DND-41 (cell line): ENCODE measurements at regions not wholly inside any gene's neighbourhood (a gene's known extent, or its start where the extent isn't known, plus 50 kb on each side); places are given as distances from the start of the nearest gene placed in this dataset.

ENCODE experiments used
- ATAC-seq: fragments of 200-7000 bp; cut with Tn5 transposase; 3 replicates; pipeline ENCODE4 v1.9.1; 2021; ENCODE audit warnings: low read depth; ENCODE audit not compliant: insufficient read depth
- DNase-seq: peaks from one replicate; pipeline ENCODE4 v3.0.0-alpha.2; 2020
- H2AFZ ChIP-seq: 2 replicates; pipeline ENCODE4 v1.6.0; 2012; ENCODE audit warnings: low read depth, low read length
- H3K27ac ChIP-seq: 2 replicates; pipeline ENCODE4 v1.5.1; 2012; ENCODE audit warnings: low read length, inconsistent platforms
- H3K27me3 ChIP-seq: fragments of 200-600 bp; sonication (generic); 2 replicates; pipeline ENCODE4 v1.6.0; 2012; ENCODE audit warnings: low read length, mild to moderate bottlenecking, inconsistent platforms; ENCODE audit not compliant: insufficient read depth, poor library complexity
- H3K36me3 ChIP-seq: 2 replicates; pipeline ENCODE4 v1.5.1; 2012; ENCODE audit warnings: low read length, inconsistent platforms; ENCODE audit not compliant: insufficient read depth
- H3K4me1 ChIP-seq: 2 replicates; pipeline ENCODE4 v1.5.1; 2012; ENCODE audit warnings: mild to moderate bottlenecking, low read length; ENCODE audit not compliant: insufficient read depth
- H3K4me2 ChIP-seq: 2 replicates; pipeline ENCODE4 v1.6.0; 2012; ENCODE audit warnings: mild to moderate bottlenecking, moderate library complexity, low read length, inconsistent platforms; ENCODE audit not compliant: insufficient read depth
- H3K4me3 ChIP-seq, 2 experiments: fragments of 200-600 bp in 1 of 2; shearing (Covaris generic) in 1 of 2; 2 replicates each; pipeline ENCODE4 v1.5.1; 2012 to 2016; ENCODE audit warnings: inconsistent platforms in 2 of 2, low read length in 2 of 2, mild to moderate bottlenecking in 2 of 2, low read depth in 1 of 2, moderate library complexity in 1 of 2
- H3K79me2 ChIP-seq: 2 replicates; pipeline ENCODE4 v1.6.0; 2012; ENCODE audit warnings: low read length, inconsistent platforms; ENCODE audit not compliant: insufficient read depth
- H3K9ac ChIP-seq: 2 replicates; pipeline ENCODE4 v1.6.0; 2012; ENCODE audit warnings: low read depth, mild to moderate bottlenecking, inconsistent platforms, low read length, moderate library complexity
- H3K9me3 ChIP-seq: 2 replicates; pipeline ENCODE4 v1.5.1; 2012; ENCODE audit warnings: low read length, moderate library complexity, mild to moderate bottlenecking, inconsistent platforms; ENCODE audit not compliant: insufficient read depth, severe bottlenecking
- H4K20me1 ChIP-seq: 2 replicates; pipeline ENCODE4 v1.6.0; 2012; ENCODE audit warnings: low read length; ENCODE audit not compliant: insufficient read depth
- EZH2 ChIP-seq: IDR thresholded peaks from 3 replicates; pipeline ENCODE4 v1.6.1; 2012; ENCODE audit warnings: borderline replicate concordance, low read depth, mild to moderate bottlenecking, moderate library complexity, low read length, inconsistent platforms; ENCODE audit not compliant: severe bottlenecking
- TF ChIP-seq, protein P1 (sequence below): IDR thresholded peaks from 2 replicates; pipeline ENCODE4 v1.5.1; 2012; ENCODE audit warnings: borderline replicate concordance, low read length, moderate library complexity, mild to moderate bottlenecking; ENCODE audit not compliant: poor library complexity, severe bottlenecking; ENCODE audit errors: extremely low read depth

DNA sequence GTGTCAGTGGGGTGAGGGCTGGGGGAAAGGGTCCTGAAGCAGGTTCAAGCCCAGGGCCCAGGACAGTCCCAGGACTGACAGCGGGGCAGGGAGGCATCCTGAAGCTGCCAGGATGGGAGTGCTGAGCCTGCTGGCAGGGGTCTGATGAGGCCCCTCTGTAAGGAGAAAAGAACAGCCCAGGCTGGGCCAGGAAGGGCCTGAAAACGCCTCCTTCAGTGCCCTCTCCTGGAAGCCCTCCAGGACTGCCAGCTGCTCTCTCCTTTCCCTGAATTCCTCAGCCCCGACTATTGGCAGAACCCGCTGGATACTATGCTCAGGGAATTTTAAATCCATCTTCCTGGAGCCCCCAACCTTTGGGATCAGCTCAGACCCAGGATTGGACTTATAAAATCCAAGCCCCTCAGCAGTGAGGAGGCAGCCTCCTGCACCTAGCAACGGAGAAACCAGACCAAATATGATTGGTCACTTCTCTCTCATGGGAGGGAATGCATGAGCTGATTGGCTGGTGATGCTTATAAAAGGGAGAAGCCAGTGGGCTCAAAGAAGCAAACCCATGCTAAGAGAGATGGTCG lies 203.5 kb upstream of the LINGO1 start:
- H3K27me3 ChIP-seq = peaks cover 16% of the 10 kb centered on the region
- H3K36me3 ChIP-seq = no peaks in the 10 kb centered on the region
- no peaks in the 10 kb centered on the region for H3K9me3 ChIP-seq
- H3K27ac ChIP-seq = no peak overlapping the region
- H3K79me2 ChIP-seq = no peaks in the 10 kb centered on the region
- H4K20me1 ChIP-seq = no peaks in the 10 kb centered on the region; the same call in 1 of the 2 replicates
- ATAC-seq (peak; percentile 59; the same call in 1 of the 3 replicates), DNase-seq (no peak)
- TF ChIP-seq, protein P1, sequence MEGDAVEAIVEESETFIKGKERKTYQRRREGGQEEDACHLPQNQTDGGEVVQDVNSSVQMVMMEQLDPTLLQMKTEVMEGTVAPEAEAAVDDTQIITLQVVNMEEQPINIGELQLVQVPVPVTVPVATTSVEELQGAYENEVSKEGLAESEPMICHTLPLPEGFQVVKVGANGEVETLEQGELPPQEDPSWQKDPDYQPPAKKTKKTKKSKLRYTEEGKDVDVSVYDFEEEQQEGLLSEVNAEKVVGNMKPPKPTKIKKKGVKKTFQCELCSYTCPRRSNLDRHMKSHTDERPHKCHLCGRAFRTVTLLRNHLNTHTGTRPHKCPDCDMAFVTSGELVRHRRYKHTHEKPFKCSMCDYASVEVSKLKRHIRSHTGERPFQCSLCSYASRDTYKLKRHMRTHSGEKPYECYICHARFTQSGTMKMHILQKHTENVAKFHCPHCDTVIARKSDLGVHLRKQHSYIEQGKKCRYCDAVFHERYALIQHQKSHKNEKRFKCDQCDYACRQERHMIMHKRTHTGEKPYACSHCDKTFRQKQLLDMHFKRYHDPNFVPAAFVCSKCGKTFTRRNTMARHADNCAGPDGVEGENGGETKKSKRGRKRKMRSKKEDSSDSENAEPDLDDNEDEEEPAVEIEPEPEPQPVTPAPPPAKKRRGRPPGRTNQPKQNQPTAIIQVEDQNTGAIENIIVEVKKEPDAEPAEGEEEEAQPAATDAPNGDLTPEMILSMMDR = no peak
- TF ChIP-seq EZH2 = no peak
- no peak overlapping the region for H3K9ac ChIP-seq
- no peak overlapping the region for H2AFZ ChIP-seq
- H3K4me2 ChIP-seq = no peak overlapping the region
- H3K4me3 ChIP-seq = no peak overlapping the region
- H3K4me1 ChIP-seq = no peaks in the 10 kb centered on the region

DNA sequence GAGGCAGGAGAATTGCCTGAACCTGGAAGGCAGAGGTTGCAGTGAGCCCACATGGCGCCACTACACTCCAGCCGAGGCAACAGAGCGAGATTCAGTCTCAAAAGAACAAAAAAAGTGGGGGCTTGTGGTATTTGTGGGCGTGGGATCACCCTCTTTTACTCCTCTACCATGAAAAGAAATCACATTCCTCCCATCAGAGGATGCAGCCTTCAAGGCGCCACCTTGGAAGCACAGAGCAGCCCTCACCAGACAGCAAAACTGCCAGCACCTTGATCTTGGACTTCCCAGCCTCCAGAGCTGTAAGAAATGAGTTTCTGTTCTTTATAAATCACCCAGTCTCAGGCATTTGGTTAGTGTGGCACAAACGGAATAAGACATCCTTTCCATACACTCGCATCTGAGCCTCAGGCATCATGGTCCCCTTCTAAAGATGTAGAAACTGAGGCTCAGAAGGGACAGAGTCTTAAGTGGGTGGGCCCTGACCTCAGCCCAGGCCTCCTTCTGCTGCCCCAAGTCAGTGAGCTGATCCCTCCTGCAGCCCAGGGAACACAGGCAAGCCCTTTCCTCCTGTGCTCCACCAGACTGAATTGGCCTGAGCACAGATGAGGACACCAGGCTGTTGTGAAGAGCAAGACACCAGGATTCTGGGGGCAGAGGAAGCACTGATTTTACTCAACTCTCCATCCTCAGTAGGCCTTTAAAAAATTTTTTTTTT lies 201.7 kb upstream of the LINGO1 start:
- Histone ChIP-seq H3K4me1 (no peaks in the 10 kb centered on the region), H3K27me3 (peaks cover 12% of the 10 kb centered on the region), H3K4me3 (no peak overlapping the region), H3K4me2 (no peak overlapping the region), H3K9me3 (no peaks in the 10 kb centered on the region), H3K79me2 (no peaks in the 10 kb centered on the region), H3K27ac (no peak overlapping the region), H3K9ac (no peak overlapping the region), H3K36me3 (no peaks in the 10 kb centered on the region), H4K20me1 (no peaks in the 10 kb centered on the region; the same call in 1 of the 2 replicates), H2AFZ (no peak overlapping the region)
- ATAC-seq (no peak), DNase-seq (no peak)
- no peak for TF ChIP-seq EZH2
- TF ChIP-seq, protein P1 = no peak

DNA sequence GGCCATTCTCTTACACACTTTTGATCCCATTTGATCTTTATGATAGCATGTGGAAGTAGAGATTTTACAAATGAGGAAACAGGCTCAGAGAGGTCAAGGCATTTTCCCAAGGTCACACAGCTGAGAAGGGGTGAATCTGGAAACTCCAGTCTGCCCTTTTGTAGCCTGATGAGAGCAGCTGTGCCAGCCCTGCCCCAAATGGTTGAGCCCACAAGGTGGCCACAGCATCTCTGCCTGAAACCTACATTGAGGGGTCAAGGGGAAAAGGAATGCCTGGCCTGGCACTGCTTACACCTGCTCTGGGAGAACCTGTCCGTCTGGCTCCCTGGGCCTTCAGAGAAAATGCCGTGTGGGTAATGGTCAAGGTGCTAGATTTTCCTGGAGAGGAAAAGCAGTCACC lies 200.2 kb upstream of the LINGO1 start:
- Histone ChIP-seq H3K9ac (no peak overlapping the region), H3K4me2 (no peak overlapping the region), H3K4me3 (no peak overlapping the region), H4K20me1 (no peaks in the 10 kb centered on the region), H3K27ac (no peak overlapping the region), H3K79me2 (no peaks in the 10 kb centered on the region), H3K36me3 (no peaks in the 10 kb centered on the region), H3K27me3 (peaks cover 8% of the 10 kb centered on the region), H2AFZ (no peak overlapping the region), H3K9me3 (no peaks in the 10 kb centered on the region), H3K4me1 (no peaks in the 10 kb centered on the region)
- DNase-seq (no peak), ATAC-seq (no peak)
- TF ChIP-seq, protein P1 = no peak
